PC-9 (cell line): ENCODE measurements at regions not wholly inside any gene's neighbourhood (a gene's known extent, or its start where the extent isn't known, plus 50 kb on each side); places are given as distances from the start of the nearest gene placed in this dataset.

Experiments used
- BruUV-seq: library from RNA; stranded (reverse); fragments of 400-500 nt; replicated peaks from 2 replicates; lab custom pipeline; 2021; lab: Mats Ljungman, UMichigan
- CTCF ChIA-PET: fragments of 300-600 bp; sonication (Branson Sonifier 250); formaldehyde crosslinking; loops from one replicate; lab custom pipeline; 2022; ENCODE audit warnings: antibody characterized with exemption; lab: Charles Lee
- POLR2A ChIA-PET: fragments of 300-600 bp; sonication (Branson Sonifier 250); formaldehyde crosslinking; loops from one replicate; lab custom pipeline; 2022; ENCODE audit warnings: antibody characterized with exemption; ENCODE audit not compliant: unreplicated experiment; lab: Charles Lee
- DNase-seq, 2 experiments: peaks; one replicate each; pipeline versions ENCODE4 v3.0.0 to v3.0.0-alpha.2; 2015 to 2022; ENCODE audit warnings: mixed read lengths in 1 of 2
- H2AFZ ChIP-seq: fragments of 200-600 bp; sonication (generic); 2 replicates; pipeline ENCODE4 v1.8.1; 2017; ENCODE audit warnings: antibody characterized with exemption
- H3F3A ChIP-seq: fragments of 200-600 bp; sonication (generic); 2 replicates; pipeline ENCODE4 v1.8.1; 2017; ENCODE audit warnings: antibody characterized with exemption, mild to moderate bottlenecking, low read depth; ENCODE audit not compliant: insufficient read depth
- H3K27ac ChIP-seq: fragments of 200-600 bp; sonication (generic); 2 replicates; pipeline ENCODE4 v1.6.1; 2016; ENCODE audit warnings: mixed run types
- H3K27me3 ChIP-seq: fragments of 200-600 bp; sonication (generic); 2 replicates; pipeline ENCODE4 v1.6.1; 2016; ENCODE audit warnings: low read depth, mixed run types; ENCODE audit not compliant: insufficient read depth
- H3K36me3 ChIP-seq: fragments of 200-600 bp; sonication (generic); 2 replicates; pipeline ENCODE4 v1.6.1; 2016; ENCODE audit warnings: low read depth, mixed run types
- H3K4me1 ChIP-seq: fragments of 200-600 bp; sonication (generic); replicated peaks from 2 replicates; pipeline ENCODE4 v1.6.1; 2016; ENCODE audit warnings: mixed run types; ENCODE audit not compliant: insufficient read depth
- H3K4me2 ChIP-seq: fragments of 200-600 bp; sonication (generic); 2 replicates; pipeline ENCODE4 v1.6.1; 2017; ENCODE audit warnings: mixed run types
- H3K4me3 ChIP-seq: fragments of 200-600 bp; sonication (generic); 2 replicates; pipeline ENCODE4 v1.6.1; 2016; ENCODE audit warnings: mixed run types
- H3K79me2 ChIP-seq: fragments of 200-600 bp; sonication (generic); 2 replicates; pipeline ENCODE4 v1.6.1; 2017; ENCODE audit warnings: low read depth, mixed run types
- H3K9me2 ChIP-seq: fragments of 200-600 bp; sonication (generic); 2 replicates; pipeline ENCODE4 v1.8.1; 2017; ENCODE audit warnings: mild to moderate bottlenecking; ENCODE audit not compliant: insufficient read depth
- H3K9me3 ChIP-seq: fragments of 200-600 bp; sonication (generic); 2 replicates; pipeline ENCODE4 v1.8.1; 2016; ENCODE audit warnings: low read depth; ENCODE audit not compliant: insufficient read depth
- H4K20me1 ChIP-seq: fragments of 200-600 bp; sonication (generic); 2 replicates; pipeline ENCODE4 v1.8.1; 2017; ENCODE audit not compliant: insufficient read depth
- CTCF ChIP-seq: fragments of 200-600 bp; sonication (generic); conservative IDR thresholded peaks from 2 replicates; pipeline ENCODE4 v1.6.1; 2017; ENCODE audit warnings: mixed run types, antibody characterized with exemption, mild to moderate bottlenecking, moderate library complexity
- EZH2 ChIP-seq: fragments of 200-600 bp; sonication (generic); IDR thresholded peaks from 2 replicates; pipeline ENCODE4 v1.8.0; 2017; ENCODE audit warnings: antibody characterized with exemption, low read depth
- intact Hi-C: fragments of 100-400 bp; cut with micrococcal nuclease; formaldehyde crosslinking; loops from one replicate; pipeline ENCODE4 v1.10.0; 2022; ENCODE audit not compliant: unreplicated experiment

DNA sequence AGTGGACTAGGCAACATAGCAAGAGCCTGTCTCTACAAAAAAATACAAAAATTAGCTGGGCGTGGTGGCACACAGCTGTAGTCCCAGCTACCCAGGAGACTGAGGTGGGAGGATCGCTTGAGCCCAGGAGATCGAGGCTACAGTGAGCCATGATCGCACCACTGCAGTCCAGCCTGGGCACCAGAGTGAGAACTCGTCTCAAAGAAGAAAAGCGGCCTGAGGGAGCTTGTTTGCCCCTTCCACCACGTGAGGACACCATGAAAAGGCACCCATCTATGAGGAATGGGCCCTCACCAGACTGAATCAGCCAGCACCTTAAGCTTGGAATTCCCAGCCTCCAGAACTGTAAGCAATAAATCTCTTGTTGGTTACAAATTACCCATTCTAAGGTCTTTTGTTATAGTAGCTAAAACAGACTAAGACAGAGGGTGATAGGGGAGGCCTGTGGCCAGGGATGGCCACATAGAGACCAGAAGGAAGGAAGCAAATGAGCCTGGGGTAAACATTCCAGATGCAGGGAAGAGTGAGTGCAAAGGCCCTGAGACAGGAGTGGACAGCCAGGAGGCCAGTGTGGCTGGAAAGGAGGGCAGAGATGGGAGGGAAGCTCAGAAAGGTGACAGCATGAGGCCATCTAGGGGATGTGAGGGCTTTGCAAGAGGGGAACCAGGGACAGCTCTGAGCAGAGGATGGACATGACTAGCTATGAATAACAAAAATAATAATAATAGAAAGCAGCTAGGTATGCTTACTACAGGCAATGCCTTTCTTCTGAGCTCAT lies 120.1 kb downstream of the MATN1 start:
- Histone ChIP-seq H4K20me1 (no peaks in the 10 kb centered on the region), H3K36me3 (no peaks in the 10 kb centered on the region), H3K9me2 (no peaks in the 10 kb centered on the region), H3K4me3 (no peak overlapping the region), H3K4me2 (no peak overlapping the region), H3F3A (no peaks in the 10 kb centered on the region), H2AFZ (no peak overlapping the region), H3K79me2 (no peaks in the 10 kb centered on the region), H3K9me3 (no peaks in the 10 kb centered on the region), H3K4me1 (no peaks in the 10 kb centered on the region), H3K27ac (no peak overlapping the region), H3K27me3 (no peaks in the 10 kb centered on the region)
- intact Hi-C loops: no loop called here
- TF ChIP-seq CTCF: no peak
- TF ChIP-seq EZH2: no peak
- no TSS peak for BruUV-seq
- no peak for DNase-seq
- CTCF ChIA-PET: no interaction called here
- POLR2A ChIA-PET: interaction anchor here (0.6 kb wide), 2 partner anchors 82 to 134 kb away, joined by 3 to 9 read pairs; no protein-coding TSS in a partner anchor

GRCh38 chr1:30601316-30602085 lies 121.9 kb downstream of the MATN1 start:
- H3K36me3 ChIP-seq: no peaks in the 10 kb centered on the region
- no peaks in the 10 kb centered on the region for H3K4me1 ChIP-seq
- H3K27ac ChIP-seq: no peak overlapping the region
- DNase-seq: no peak
- no peaks in the 10 kb centered on the region for H3K79me2 ChIP-seq
- H3K9me2 ChIP-seq: no peaks in the 10 kb centered on the region
- no peak overlapping the region for H2AFZ ChIP-seq
- H4K20me1 ChIP-seq: no peaks in the 10 kb centered on the region
- H3K4me2 ChIP-seq: no peak overlapping the region
- ChIA-PET POLR2A (no interaction called here), CTCF (interaction anchor here (0.7 kb wide), 1 partner anchor 146 kb away, joined by 3 read pairs; no protein-coding TSS in a partner anchor)
- H3K4me3 ChIP-seq: no peak overlapping the region
- BruUV-seq: no TSS peak
- no peaks in the 10 kb centered on the region for H3K9me3 ChIP-seq
- intact Hi-C loops: no loop called here
- H3K27me3 ChIP-seq: no peaks in the 10 kb centered on the region
- TF ChIP-seq EZH2 (no peak), CTCF (peak; percentile 27; the same call in 1 of the 2 replicates)
- no peaks in the 10 kb centered on the region for H3F3A ChIP-seq

DNA sequence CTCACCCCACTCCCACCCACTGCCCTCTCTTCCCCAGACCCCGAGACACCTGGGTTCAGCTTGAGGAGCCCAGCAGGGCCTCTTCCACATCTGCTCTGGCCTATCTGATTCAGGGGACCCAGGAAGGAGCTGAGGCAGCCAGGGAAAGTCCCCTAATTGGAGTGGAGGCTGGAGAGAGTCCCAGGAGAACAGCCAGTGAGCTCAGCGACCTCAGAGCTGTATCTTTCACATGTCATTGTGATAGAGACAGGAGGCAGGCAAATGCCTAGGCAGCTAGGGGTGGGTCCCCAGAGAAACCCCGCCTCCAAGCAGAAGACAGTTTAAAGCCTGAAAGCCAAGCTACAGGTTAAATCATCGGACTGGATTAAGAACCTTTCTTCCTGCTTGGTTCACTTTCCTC lies 122.7 kb downstream of the MATN1 start:
- H2AFZ ChIP-seq: no peak overlapping the region
- intact Hi-C loops: no loop called here
- no peaks in the 10 kb centered on the region for H3K27me3 ChIP-seq
- TF ChIP-seq CTCF: no peak
- no peak for TF ChIP-seq EZH2
- ChIA-PET CTCF (interaction anchor here (0.7 kb wide), 1 partner anchor 147 kb away, joined by 3 read pairs; no protein-coding TSS in a partner anchor), POLR2A (no interaction called here)
- H3F3A ChIP-seq: no peaks in the 10 kb centered on the region
- H3K36me3 ChIP-seq: no peaks in the 10 kb centered on the region
- no peaks in the 10 kb centered on the region for H4K20me1 ChIP-seq
- DNase-seq: no peak
- H3K27ac ChIP-seq: no peak overlapping the region
- BruUV-seq: no TSS peak
- no peak overlapping the region for H3K4me2 ChIP-seq
- no peaks in the 10 kb centered on the region for H3K9me3 ChIP-seq
- no peaks in the 10 kb centered on the region for H3K79me2 ChIP-seq
- no peaks in the 10 kb centered on the region for H3K4me1 ChIP-seq
- H3K9me2 ChIP-seq: no peaks in the 10 kb centered on the region
- no peak overlapping the region for H3K4me3 ChIP-seq
